GM12892 (cell line): ENCODE measurements at regions not wholly inside any gene's neighbourhood (a gene's known extent, or its start where the extent isn't known, plus 50 kb on each side); places are given as distances from the start of the nearest gene placed in this dataset.

ENCODE experiments used
- DNase-seq: peaks from one replicate; pipeline ENCODE4 v3.0.0; 2011; ENCODE audit not compliant: insufficient read length
- FAIRE-seq: peaks from 2 replicates; lab custom pipeline; 2011; peaks lifted over from hg19 to GRCh38; lab: Jason Lieb, UNC
- POLR2A ChIP-seq: IDR thresholded peaks from 2 replicates; pipeline ENCODE4 v1.6.1; 2011; ENCODE audit warnings: low read depth, low read length, control low read depth
- POLR2AphosphoS5 ChIP-seq: IDR thresholded peaks from 2 replicates; pipeline ENCODE4 v1.6.1; 2011; ENCODE audit warnings: low read depth, low read length, control low read depth
- TAF1 ChIP-seq: IDR thresholded peaks from 2 replicates; pipeline ENCODE4 v1.6.1; 2011; ENCODE audit warnings: low read depth, mild to moderate bottlenecking, control low read depth, low read length, borderline replicate concordance

DNA sequence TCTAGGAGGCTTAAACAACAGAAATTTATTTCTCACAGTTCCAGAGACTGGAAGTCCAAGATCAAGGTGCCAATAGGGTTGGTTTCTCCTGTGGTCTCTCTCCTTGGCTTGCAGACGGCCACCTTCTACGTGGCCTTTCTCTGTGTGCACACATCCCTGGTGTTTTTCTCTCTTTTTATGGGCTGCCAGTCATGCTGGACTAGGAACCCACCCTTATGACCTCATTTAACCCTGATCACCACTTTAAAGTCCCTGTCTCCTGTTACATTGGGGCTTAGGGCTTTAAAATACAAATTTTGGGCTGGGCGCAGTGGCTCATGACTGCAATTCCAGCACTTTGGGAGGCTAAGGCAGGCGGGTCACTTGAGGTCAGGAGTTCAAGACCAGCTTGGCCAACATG is 157.1 kb downstream of the TLE1 start:
- FAIRE-seq (no peak), DNase-seq (no peak)
- TF ChIP-seq POLR2AphosphoS5 (no peak), POLR2A (no peak)

DNA sequence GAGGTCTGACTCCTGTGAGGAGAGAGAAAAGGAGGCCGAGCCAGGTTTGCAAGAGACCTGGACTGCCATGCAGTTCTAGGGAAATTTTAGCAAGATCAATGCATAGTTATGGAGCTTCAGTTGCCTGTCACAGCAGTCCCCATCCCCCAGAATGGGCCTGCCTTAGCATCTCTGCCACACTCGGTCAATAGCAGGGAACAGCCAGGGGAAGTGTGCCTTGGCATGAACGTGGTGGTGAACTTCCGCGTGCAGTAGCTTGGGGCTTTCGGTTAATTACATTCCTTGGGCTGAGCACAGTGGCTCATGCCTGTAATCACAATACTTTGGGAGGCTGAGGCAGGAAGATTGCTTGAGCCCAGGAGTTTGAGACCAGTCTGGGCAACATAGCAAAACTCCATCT is 157.8 kb downstream of the TLE1 start:
- no peak for DNase-seq
- FAIRE-seq, result no peak
- TF ChIP-seq POLR2A, result no peak
- no peak for TF ChIP-seq TAF1
- no peak for TF ChIP-seq POLR2AphosphoS5

DNA sequence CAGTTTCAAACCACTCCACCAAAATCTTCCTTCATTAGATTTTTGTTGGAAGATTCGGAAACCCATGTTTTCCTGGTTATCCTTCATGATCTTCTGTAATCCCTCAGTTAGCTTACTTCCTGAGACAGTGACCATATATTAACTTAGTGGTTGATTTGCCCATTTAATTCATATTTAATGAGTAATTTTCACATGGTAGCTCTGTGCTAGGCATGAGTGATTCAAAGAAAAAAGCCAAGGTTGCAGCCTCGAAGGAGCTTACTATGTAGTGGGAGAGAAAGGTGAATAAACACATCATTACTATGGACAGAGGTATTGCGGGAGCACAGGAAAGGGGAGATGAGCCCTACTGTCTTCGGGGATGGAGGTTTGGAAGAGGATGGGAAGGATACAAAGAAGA is 158.5 kb downstream of the TLE1 start:
- no peak for TF ChIP-seq POLR2A
- no peak for TF ChIP-seq POLR2AphosphoS5
- no peak for TF ChIP-seq TAF1
- no peak for DNase-seq
- no peak for FAIRE-seq

DNA sequence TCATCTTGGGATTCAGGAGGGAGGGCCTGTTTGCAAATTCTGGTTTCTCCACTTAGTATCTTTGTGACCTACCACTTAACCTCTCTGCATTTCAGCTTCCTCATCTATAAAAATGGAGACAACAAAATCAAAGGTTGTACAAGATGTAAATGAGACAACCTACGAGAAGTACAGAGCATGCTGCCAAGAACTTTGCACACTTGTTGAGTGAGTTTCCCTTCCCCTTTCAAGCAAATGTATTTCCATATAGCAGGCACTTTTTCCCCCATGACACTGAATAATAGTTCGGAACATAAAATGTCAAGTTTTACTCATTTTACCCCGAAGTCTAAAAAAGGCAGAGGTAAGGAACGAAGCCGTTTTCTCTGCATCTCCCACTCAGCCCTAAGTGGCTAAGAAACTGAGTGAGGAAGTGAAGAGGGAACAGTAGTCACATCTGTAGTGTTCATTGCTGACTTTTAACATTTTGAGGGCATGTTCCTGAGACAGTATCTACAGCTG is 159.0 kb downstream of the TLE1 start:
- FAIRE-seq, result no peak
- no peak for DNase-seq
- TF ChIP-seq POLR2AphosphoS5 (no peak), POLR2A (no peak), TAF1 (no peak)

DNA sequence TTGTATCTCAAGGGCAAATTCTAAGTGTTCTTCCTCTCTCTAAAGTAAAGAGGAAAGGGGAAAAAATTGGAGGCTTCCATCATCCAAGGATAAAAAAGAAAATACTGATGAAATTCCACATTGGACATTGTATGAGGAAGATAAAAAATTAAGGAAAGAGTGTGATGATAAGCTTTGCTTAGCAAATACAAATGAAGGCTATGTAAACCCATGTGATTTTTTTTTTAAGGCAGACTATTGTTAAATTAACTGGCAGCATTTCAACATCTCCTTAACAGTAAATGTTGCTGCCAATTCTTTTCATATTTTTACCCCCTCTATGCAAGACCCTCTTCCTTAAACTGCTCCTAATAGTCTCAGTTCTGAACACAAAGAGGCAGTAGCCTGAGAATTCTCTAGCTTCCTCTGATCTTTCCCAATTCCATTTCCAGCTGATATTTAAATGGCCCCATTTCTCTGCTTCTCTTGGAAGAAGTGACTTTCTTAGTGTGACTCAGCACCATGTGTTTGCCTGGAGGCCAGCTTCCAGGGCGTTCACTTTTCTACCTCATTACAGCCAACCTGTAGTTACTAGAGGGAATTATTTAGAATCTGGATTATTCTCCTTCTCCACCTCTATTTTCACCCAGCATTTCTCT is 159.7 kb downstream of the TLE1 start:
- DNase-seq (no peak), FAIRE-seq (no peak)
- TF ChIP-seq POLR2A, result no peak
- TF ChIP-seq POLR2AphosphoS5, result no peak
- no peak for TF ChIP-seq TAF1

DNA sequence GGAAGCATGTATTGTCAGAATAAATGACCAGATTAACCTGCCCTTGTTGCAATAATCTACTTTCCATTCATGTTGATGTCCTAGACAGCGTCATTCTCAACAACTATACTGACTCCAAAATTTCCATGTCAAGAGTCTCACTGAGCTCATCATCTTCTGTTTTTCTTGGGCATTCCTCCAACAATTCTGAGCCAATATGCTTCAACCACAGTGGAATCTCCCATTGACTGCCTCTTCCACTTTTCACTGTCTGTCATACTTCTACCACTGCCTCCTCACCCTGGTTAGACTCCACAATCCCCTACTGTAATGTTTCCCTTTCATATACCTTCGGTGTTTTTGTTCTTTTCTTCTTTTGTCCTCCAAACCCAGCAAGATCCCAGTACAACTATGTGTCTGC is 162.8 kb downstream of the TLE1 start:
- FAIRE-seq, result no peak
- no peak for DNase-seq
- TF ChIP-seq TAF1, result no peak
- no peak for TF ChIP-seq POLR2A
- TF ChIP-seq POLR2AphosphoS5, result no peak

DNA sequence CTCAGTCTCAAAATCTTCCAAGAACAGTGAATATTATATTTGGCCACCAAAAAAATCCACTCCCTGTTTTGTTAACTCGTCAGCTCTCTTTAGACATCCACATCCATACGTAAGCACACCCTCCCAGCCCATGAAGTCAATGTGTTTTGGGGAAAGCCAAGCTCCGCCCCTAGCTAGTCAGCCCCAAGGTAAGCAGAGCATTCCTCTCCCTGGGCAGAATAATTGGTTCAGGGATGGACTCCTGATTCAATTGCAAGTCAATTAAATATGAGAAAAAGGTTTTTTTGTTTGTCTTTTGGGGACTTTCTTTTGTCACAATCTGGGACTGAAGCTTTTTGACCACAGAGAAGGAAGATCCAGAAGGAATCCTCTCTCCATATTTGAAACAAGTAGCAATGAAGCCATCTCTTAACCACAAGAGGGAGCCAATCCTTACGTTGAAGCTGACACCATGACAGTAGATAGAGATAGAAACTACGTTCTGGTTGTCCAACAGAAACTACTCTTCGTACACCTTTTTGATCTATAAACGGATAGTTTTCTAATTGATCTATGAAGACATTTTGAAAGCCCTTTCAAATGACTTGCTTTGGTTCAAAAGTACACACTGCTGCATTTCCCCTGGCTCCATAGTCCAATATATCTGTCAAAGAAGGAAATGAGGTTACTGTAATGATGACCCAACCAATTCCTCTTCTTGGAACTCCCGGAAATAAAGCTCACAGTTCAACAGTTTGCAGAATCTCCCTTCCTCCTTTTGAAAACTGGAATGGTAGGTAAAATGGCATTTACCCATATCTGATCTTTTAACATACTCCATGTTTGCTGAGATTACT is 166.4 kb downstream of the TLE1 start:
- TF ChIP-seq POLR2AphosphoS5 (no peak), TAF1 (no peak)
- FAIRE-seq (no peak), DNase-seq (no peak)

DNA sequence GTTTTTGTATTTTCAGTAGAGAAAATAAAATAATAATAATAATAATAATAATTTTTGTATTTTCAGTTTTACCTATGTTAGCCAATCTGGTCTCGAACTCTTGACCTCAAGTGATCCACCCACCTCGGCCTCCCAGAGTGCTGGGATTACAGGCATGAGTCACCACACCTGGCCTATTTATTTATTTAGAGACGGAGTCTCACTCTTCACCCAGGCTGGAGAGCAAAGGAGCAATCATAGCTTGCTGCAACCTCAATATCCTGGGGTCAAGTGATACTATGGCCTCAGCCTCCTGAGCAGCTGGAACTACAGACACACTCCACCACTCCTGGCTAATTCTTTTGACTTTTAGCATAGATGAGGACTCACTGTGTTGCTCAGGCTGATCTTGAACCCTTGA is 167.5 kb downstream of the TLE1 start:
- TF ChIP-seq POLR2AphosphoS5 (no peak), POLR2A (no peak), TAF1 (no peak)
- no peak for FAIRE-seq
- DNase-seq, result no peak

DNA sequence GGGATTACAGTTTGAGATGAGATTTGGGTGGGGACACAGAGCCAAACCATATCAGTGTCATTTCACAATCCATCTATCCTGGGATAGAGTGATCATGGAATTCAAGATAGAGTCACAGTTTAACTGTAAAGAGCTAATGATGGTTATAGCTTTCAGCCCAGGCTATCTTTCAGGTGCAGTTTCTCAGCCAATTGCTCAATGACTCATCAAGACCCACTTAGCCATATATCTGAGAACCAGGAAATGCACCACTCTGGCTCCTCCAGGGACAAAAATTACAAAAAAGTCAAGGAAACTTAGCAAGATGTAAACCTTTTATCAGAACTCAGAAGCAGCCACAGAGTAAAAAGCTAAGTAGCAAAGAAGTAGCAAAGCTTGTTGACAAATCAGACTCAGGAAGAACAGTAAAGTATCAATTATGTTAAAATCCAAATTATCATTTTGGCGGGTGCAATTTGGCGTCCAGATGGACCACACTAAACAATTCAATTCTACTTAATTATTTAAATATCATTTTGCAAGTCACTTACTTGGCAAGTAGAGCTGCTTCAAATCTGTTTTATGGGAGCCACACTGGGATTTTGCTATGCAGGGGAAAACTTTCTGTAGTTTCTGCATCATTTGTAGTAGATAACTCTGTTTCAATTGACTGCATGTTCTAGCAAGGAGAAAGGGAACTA is 169.4 kb downstream of the TLE1 start:
- TF ChIP-seq TAF1 (no peak), POLR2AphosphoS5 (no peak), POLR2A (no peak)
- FAIRE-seq (no peak), DNase-seq (no peak)

DNA sequence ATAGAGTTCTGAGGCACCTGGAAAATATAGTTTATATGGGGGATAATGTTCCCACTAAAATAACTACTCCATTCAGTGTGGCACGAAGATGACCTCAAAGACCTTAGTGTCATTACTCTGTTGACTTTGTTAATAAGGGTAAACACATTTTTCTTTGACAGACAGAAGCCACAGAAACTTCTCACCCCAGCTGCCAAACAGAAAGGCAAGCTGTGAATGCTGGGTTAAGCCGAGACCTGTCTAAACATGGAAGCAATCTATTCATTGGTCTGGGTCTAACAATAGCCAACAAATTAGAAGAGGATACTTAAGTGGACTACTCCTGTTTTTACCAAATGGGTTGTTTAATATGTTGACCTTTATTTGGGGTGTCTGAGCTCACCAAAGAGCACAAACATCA is 171.4 kb downstream of the TLE1 start:
- DNase-seq (no peak), FAIRE-seq (no peak)
- TF ChIP-seq POLR2A (no peak), TAF1 (no peak), POLR2AphosphoS5 (no peak)

DNA sequence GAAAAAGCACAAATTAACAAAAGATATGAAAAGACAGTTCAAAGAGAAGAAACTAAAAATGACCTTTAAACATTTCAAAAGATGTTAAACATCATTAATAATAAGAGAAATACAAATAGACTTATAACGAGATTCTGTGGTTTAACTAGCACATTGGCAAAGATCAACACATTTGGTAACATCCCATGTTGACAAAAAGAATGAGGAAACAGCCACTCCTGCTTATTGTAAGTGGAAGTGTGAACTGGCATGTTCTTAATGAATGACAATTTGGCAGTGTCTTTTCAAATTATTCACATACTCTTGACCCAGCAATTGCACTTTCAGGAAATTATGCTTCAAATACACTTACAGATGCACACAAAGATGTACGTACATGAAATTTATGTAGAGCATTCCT is 176.3 kb downstream of the TLE1 start:
- DNase-seq, result no peak
- TF ChIP-seq TAF1 (no peak), POLR2AphosphoS5 (no peak), POLR2A (no peak)
- no peak for FAIRE-seq
